Stimulated activated CD4-positive, alpha-beta T cell treated with anti-CD3 and anti-CD28 coated beads, Interleukin-4, amount 100 ng/mL, for 48 hours (primary cell): ENCODE measurements at regions not wholly inside any gene's neighbourhood (a gene's known extent, or its start where the extent isn't known, plus 50 kb on each side); places are given as distances from the start of the nearest gene placed in this dataset.
"Not testable (repeated sequence)": the region's sequence is repeated elsewhere in the genome, so short reads cannot be mapped to it uniquely, and the experiment has no call there.

ENCODE experiments used
- DNase-seq, 2 donors: peaks; one replicate each; pipeline ENCODE4 v3.0.0-alpha.2; 2020; ENCODE audit warnings: low read depth in 2 of 2

- DNase-seq, result no peak
These were observed 1524.4 kb upstream of the AGA start for GRCh38 chr4:178966644-178967043.

DNA sequence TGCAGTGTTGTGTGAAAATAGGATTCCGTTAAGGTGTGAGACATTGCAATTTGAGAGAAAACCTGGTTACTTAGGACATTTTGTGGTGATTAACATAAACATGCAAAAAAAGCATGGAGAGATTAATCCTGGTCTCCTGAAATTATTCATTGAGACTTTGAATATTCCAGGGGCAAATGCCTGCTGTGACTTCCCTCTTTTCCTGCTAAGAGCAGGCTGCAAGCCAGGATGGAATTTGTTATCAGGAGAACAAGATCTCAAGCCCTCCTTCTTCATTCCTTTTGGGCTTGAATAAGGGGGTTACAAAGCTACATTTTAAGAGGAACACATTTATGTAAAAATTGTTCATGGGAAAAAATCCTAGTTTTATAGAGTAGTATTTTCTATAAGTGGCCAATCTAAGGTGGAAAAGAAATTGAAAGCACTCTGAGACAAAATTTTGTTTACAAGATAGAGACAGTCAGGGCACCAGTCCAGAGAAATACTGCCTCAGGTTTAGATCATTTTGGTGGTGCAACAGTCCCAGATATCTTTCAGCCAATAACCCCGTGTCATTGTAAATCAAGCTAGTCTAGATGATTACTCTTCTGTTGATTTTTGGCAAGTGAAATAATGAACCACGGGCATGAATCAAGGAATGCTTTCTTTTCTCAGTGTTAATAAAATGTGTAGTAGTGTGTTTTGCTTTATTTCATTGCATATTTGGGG, 1528.3 kb upstream of the AGA start:
- DNase-seq, result no peak

- no peak for DNase-seq
These were observed 1534.6 kb upstream of the AGA start for GRCh38 chr4:178976861-178977260.

DNA sequence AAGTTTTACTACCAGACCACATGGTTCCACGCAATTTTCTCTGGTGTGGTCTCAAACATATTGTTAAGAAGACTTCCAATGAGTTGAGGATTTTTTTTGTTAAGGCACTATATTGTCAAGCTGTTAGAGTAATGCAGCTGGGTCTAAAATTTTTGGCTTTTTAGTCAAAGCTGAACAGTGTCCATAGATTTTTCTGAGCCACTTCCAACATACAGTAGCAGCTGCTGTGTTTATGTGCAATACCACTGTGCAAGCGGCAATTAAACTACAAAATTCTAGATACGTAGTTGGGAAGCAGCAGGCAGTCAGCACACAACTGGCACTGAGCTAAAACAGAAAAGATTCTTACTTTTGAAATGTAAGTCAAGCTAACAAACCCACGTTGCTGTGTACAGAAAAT, 1551.1 kb upstream of the AGA start:
- DNase-seq, result no peak

GRCh38 chr4:179001918-179002317, 1559.7 kb upstream of the AGA start:
- DNase-seq, result no peak

GRCh38 chr4:179007755-179008154, 1565.5 kb upstream of the AGA start:
- DNase-seq, result no peak

DNA sequence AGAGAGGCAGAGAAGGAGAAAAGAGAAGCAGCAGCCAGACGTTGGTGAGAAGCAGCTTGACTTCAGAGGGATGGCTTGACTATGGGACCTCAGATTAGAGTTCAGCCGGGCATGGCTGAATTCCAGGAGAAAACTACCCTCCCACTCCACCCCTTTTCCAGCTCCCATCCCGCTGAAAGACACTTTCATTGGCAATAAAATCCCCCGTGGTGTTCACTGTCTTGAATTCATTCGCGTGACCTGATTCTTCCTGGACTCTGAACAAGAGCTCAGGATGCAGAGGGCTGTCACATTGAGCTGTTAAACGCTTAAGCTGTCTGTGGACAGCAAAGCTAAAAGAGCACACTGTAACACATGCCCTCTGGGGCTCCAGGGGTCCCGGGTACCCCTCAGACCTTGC, 1575.3 kb upstream of the AGA start:
- no peak for DNase-seq

DNA sequence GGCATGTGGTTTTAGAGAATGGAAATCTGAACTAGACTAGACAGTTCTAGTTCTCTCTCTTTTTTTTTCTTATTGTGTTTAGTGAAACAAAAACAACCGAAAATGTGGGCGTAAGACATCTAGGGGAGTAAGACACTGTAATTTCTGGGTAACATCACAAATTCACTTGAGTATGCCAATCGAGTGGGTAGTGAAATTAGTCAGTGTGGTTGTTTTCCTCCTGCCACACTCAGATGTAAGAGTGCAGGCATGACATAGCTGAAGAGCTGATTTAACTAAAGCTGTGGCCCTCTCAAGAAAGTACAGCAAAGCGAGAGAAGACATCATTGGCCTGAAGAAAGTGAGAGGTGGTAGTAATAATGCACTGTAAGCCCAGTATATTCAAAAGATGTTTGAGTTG, 1585.3 kb upstream of the AGA start:
- DNase-seq, result no peak

DNA sequence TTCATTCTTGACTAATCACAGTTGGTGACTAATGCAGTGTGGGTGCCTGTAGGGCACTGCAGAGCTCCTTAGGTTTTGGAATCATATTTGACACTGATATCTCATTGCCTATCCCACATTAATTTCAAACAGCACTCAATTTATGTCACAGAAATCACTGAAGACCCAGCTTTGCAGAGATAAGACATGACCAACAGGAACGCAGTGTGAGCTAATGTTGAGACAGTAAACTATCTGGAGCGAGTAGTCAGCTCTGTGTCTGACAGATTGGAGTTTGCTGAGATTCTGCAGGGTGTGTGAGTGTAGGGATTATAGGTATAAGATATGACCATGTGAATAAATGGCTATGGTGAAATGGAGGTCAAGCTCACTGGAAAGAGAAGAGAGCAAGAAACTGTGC, 1586.1 kb upstream of the AGA start:
- DNase-seq, result no peak

- no peak for DNase-seq
These were observed 1587.4 kb upstream of the AGA start for GRCh38 chr4:179029683-179030082.

DNA sequence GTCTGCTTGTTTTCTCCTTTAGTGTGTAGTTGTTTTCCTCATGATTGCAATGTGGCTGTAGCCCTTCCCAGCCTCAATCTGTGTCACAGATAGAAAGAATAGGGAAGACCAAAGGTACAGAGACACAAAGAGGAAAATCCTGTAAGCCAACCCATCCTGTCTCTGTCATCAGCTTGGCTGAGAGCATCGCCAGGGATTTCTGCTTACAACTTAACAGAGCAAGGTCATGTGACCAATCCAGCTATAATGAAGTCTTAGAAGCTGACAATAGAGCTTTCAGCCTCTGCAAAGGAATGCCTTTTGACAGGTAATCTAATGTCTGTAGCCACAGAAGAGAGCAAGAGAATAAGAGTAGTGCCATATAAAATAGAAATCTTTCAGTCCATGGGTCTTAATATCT, 1598.0 kb upstream of the AGA start:
- no peak for DNase-seq

GRCh38 chr4:179048839-179049453, 1606.7 kb upstream of the AGA start:
- DNase-seq, result no peak

DNA sequence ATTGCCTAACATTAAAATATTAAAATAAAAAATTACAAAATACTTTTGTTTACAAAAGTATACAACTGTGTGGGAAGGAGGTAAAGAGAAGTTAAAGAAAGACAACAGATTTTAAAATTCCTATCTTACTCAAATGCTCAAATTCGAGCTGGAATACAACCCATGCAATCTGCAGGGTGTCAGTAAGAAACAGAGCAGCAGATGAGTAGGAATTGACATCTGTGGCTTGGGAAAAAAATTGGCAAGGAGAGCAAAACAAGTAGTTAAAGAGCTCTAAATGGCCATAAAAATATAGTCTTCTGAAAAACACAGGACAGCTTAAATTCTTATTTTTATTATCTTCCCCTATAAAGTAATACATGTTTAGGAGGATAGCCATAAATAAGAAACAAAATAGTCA, 1609.0 kb upstream of the AGA start:
- no peak for DNase-seq

- no peak for DNase-seq
These were observed 1617.2 kb upstream of the AGA start for GRCh38 chr4:179059396-179059795.

- not testable (repeated sequence) for DNase-seq
These were observed 1624.0 kb upstream of the AGA start for GRCh38 chr4:179066254-179066653.

DNA sequence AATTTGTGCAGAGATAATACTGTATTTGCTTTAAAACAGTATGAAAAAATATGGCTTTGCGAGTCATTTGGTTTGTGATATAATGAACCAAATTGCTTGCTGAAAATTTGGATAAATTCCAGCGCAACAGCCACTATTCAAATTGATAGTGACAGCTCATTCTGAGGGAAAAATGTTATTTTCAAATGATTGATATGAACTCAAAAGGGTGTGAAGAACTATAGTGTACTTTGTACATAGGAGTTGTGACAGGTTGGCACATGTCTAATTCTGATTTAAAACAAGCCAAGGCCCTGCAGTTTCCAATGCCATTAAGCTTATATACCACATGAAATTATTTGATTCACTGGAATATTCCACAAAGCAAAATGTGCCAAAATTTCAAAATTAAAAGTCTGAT, 1628.9 kb upstream of the AGA start:
- no peak for DNase-seq

GRCh38 chr4:179076865-179077264, 1634.6 kb upstream of the AGA start:
- DNase-seq, result no peak

GRCh38 chr4:179095585-179096221, 1653.5 kb upstream of the AGA start:
- DNase-seq, result no peak

DNA sequence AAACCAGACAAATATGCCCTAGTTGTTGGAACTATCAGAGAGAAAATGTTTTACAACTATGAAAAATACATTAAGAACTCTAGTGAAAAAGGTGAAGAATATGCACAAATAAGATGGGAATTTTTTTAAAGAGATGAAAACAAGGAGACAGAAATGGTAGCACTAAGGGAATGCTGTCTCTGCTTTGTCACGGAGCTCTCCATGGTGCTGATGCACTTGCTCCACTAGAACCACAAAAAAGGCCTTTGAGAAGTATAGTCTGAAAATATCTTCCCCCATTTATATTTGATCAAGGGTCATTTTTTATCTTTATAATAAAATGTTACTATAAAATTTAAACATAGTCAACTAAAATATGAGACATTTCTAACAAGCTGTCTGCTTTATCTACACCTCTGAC, 1655.5 kb upstream of the AGA start:
- DNase-seq, result no peak

DNA sequence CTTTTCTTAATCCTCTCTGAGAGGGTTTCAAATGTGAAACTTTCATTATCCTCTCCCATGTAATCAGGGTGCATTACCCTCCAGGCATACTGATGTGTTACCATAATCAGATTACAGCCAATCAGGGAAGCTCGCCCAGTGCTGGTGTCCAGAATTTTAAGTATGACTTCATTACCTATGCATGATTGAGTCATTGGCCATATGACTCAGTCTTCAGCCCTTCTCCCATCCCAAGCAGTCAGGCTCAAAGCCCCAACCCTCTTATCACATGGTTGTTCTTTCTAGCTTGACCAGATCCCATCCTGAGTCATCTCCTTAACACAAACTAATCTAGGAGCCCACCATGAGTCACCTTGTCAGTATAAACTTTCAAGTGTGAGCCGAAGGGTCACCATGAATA, 1668.1 kb upstream of the AGA start:
- no peak for DNase-seq

DNA sequence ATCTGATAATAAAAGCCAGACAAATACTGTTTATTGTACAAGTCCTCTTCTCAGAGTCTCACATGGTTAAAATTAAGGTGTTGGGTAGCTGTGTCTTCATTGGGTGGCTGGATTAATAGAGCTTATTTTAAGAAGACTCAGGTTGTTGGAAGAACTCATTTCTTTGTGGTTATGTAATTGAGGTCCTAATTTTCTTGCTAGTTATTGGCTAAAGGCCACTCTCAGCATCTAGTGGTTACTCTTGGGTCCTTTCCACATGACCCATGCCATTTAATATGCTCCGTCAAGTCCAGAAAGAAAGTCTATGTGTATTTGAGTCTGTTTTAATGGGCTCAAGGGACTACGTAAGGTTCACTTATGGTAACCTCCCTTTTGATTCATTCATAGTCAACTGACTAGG, 1668.6 kb upstream of the AGA start:
- no peak for DNase-seq

- no peak for DNase-seq
These were observed 1670.4 kb upstream of the AGA start for GRCh38 chr4:179112441-179113170.

GRCh38 chr4:179114615-179115014, 1672.4 kb upstream of the AGA start:
- DNase-seq, result no peak
